ENCODE measurements at regions not wholly inside any gene's neighbourhood (a gene's known extent, or its start where the extent isn't known, plus 50 kb on each side); places are given as distances from the start of the nearest gene placed in this dataset.

GRCh38 chr9:10700291-10700690 lies 87.5 kb upstream of the PTPRD start:
- no peak overlapping the region for H3K9ac ChIP-seq (ENCODE audit: low read length)

GRCh38 chr9:10700915-10701314 lies 88.1 kb upstream of the PTPRD start:
- peaks cover 25% of the 10 kb centered on the region for H3K4me1 ChIP-seq (ENCODE audit: low read length)
- peaks cover 6% of the 10 kb centered on the region; the same call in 1 of the 2 replicates for H3F3A ChIP-seq (ENCODE audit: insufficient read depth, low read length)
- H3K4me2 ChIP-seq (ENCODE audit: low read depth, low read length), result no peak overlapping the region
- H3K79me2 ChIP-seq (ENCODE audit: low read length), result no peaks in the 10 kb centered on the region
- no peak overlapping the region for H2AFZ ChIP-seq (ENCODE audit: low read length)
- H3K27ac ChIP-seq (ENCODE audit: low read length), result no peak overlapping the region
- H3K9ac ChIP-seq (ENCODE audit: low read length), result no peak overlapping the region
- H3K36me3 ChIP-seq (replicated peaks; ENCODE audit: insufficient read depth, low read length), result no peaks in the 10 kb centered on the region
- no peaks in the 10 kb centered on the region for H3K9me2 ChIP-seq (replicated peaks; ENCODE audit: insufficient read depth, low read length)
- H3K4me3 ChIP-seq (ENCODE audit: low read length), result no peak overlapping the region
- no peaks in the 10 kb centered on the region for H3K9me3 ChIP-seq (replicated peaks; ENCODE audit: insufficient read depth, low read length)
- DNase-seq, result no peak
- no peaks in the 10 kb centered on the region for H4K20me1 ChIP-seq (ENCODE audit: insufficient read depth, low read length)
- TF ChIP-seq EZH2phosphoT487 (IDR thresholded peaks at IDR 0.05; ENCODE audit: low read length) (no peak), CTCF (IDR thresholded peaks at IDR 0.05; ENCODE audit: low read length) (no peak), EZH2 (optimal IDR thresholded peaks at IDR 0.05; ENCODE audit: low read depth, low read length) (no peak)
- no peaks in the 10 kb centered on the region for H3K27me3 ChIP-seq (replicated peaks; ENCODE audit: insufficient read depth, low read length)

More at GRCh38 chr9:10700291-10700690, 87.5 kb upstream of the PTPRD start:
- Histone ChIP-seq H3F3A (ENCODE audit: insufficient read depth, low read length) (peaks cover 6% of the 10 kb centered on the region; the same call in 1 of the 2 replicates), H3K9me3 (replicated peaks; ENCODE audit: insufficient read depth, low read length) (no peaks in the 10 kb centered on the region), H3K27ac (ENCODE audit: low read length) (no peak overlapping the region), H3K27me3 (replicated peaks; ENCODE audit: insufficient read depth, low read length) (no peaks in the 10 kb centered on the region), H3K9me2 (replicated peaks; ENCODE audit: insufficient read depth, low read length) (no peaks in the 10 kb centered on the region), H3K4me2 (ENCODE audit: low read depth, low read length) (no peak overlapping the region), H3K36me3 (replicated peaks; ENCODE audit: insufficient read depth, low read length) (no peaks in the 10 kb centered on the region), H4K20me1 (ENCODE audit: insufficient read depth, low read length) (no peaks in the 10 kb centered on the region), H2AFZ (ENCODE audit: low read length) (no peak overlapping the region), H3K4me1 (ENCODE audit: low read length) (peaks cover 26% of the 10 kb centered on the region), H3K79me2 (ENCODE audit: low read length) (no peaks in the 10 kb centered on the region), H3K4me3 (ENCODE audit: low read length) (no peak overlapping the region)
- TF ChIP-seq CTCF (IDR thresholded peaks at IDR 0.05; ENCODE audit: low read length), result no peak
- no peak for TF ChIP-seq EZH2 (optimal IDR thresholded peaks at IDR 0.05; ENCODE audit: low read depth, low read length)
- TF ChIP-seq EZH2phosphoT487 (IDR thresholded peaks at IDR 0.05; ENCODE audit: low read length), result no peak
- DNase-seq, result no peak

GRCh38 chr9:10701906-10702305 lies 89.1 kb upstream of the PTPRD start:
- DNase-seq, result no peak
- no peaks in the 10 kb centered on the region for H3K79me2 ChIP-seq (ENCODE audit: low read length)
- no peak overlapping the region for H3K9ac ChIP-seq (ENCODE audit: low read length)

More at GRCh38 chr9:10701906-10702305, 89.1 kb upstream of the PTPRD start:
- Histone ChIP-seq H3K27me3 (replicated peaks; ENCODE audit: insufficient read depth, low read length) (no peaks in the 10 kb centered on the region), H3K9me2 (replicated peaks; ENCODE audit: insufficient read depth, low read length) (no peaks in the 10 kb centered on the region), H3K9me3 (replicated peaks; ENCODE audit: insufficient read depth, low read length) (no peaks in the 10 kb centered on the region), H3F3A (ENCODE audit: insufficient read depth, low read length) (peaks cover 6% of the 10 kb centered on the region; the same call in 1 of the 2 replicates), H4K20me1 (ENCODE audit: insufficient read depth, low read length) (no peaks in the 10 kb centered on the region), H3K36me3 (replicated peaks; ENCODE audit: insufficient read depth, low read length) (no peaks in the 10 kb centered on the region), H3K4me3 (ENCODE audit: low read length) (no peak overlapping the region), H3K27ac (ENCODE audit: low read length) (no peak overlapping the region), H2AFZ (ENCODE audit: low read length) (no peak overlapping the region), H3K4me2 (ENCODE audit: low read depth, low read length) (no peak overlapping the region), H3K4me1 (ENCODE audit: low read length) (peaks cover 15% of the 10 kb centered on the region)
- TF ChIP-seq EZH2phosphoT487 (IDR thresholded peaks at IDR 0.05; ENCODE audit: low read length) (no peak), EZH2 (optimal IDR thresholded peaks at IDR 0.05; ENCODE audit: low read depth, low read length) (no peak), CTCF (IDR thresholded peaks at IDR 0.05; ENCODE audit: low read length) (no peak)

Data from MM.1S (cell line).